H1 (cell line): ENCODE measurements at regions not wholly inside any gene's neighbourhood (a gene's known extent, or its start where the extent isn't known, plus 50 kb on each side); places are given as distances from the start of the nearest gene placed in this dataset.

Experiments used
- CTCF ChIA-PET: fragments of 300-600 bp; sonication (Branson Sonifier 250); formaldehyde crosslinking; loops from one replicate; lab custom pipeline; 2021; ENCODE audit not compliant: partially characterized antibody; lab: Charles Lee
- POLR2A ChIA-PET: fragments of 300-600 bp; sonication (Branson Sonifier 250); formaldehyde crosslinking; loops from one replicate; lab custom pipeline; 2021; ENCODE audit warnings: inconsistent platforms; ENCODE audit not compliant: partially characterized antibody; lab: Charles Lee
- DNase-seq, 2 experiments: peaks; one replicate each; pipeline versions ENCODE4 v3.0.0 to v3.0.0-alpha.2; 2010 to 2022; ENCODE audit warnings: low spot score in 2 of 2, low read depth in 1 of 2, mixed read lengths in 1 of 2
- FAIRE-seq: peaks from 2 replicates; lab custom pipeline; 2011; peaks lifted over from hg19 to GRCh38; lab: Jason Lieb, UNC
- H2AFZ ChIP-seq: 2 replicates; pipeline ENCODE4 v1.8.1; 2012; ENCODE audit warnings: low read length, inconsistent platforms
- H2AK5ac ChIP-seq: 2 replicates; pipeline ENCODE4 v1.6.1; 2013; ENCODE audit warnings: low read depth, low read length
- H2BK120ac ChIP-seq: replicated peaks from 2 replicates; pipeline ENCODE3; 2013; ENCODE audit warnings: low read depth, low read length, inconsistent platforms
- H2BK12ac ChIP-seq: 2 replicates; pipeline ENCODE4 v1.6.1; 2013; ENCODE audit warnings: low read depth, low read length
- H2BK15ac ChIP-seq: 2 replicates; pipeline ENCODE4 v1.6.1; 2013; ENCODE audit warnings: low read length
- H2BK20ac ChIP-seq: 2 replicates; pipeline ENCODE4 v1.6.1; 2013; ENCODE audit warnings: low read length
- H2BK5ac ChIP-seq: 2 replicates; pipeline ENCODE4 v1.6.1; 2013; ENCODE audit warnings: low read depth, low read length
- H3K14ac ChIP-seq: 2 replicates; pipeline ENCODE4 v1.6.1; 2013; ENCODE audit warnings: inconsistent platforms; ENCODE audit not compliant: insufficient read length
- H3K18ac ChIP-seq: 2 replicates; pipeline ENCODE4 v1.6.1; 2013; ENCODE audit warnings: low read length; ENCODE audit errors: extremely low read depth
- H3K23ac ChIP-seq: 2 replicates; pipeline ENCODE4 v1.6.1; 2013; ENCODE audit warnings: inconsistent platforms; ENCODE audit not compliant: insufficient read length
- H3K23me2 ChIP-seq: 2 replicates; pipeline ENCODE4 v1.6.1; 2013; ENCODE audit warnings: low read depth, low read length
- H3K27ac ChIP-seq: 2 replicates; pipeline ENCODE4 v1.6.1; 2011; ENCODE audit warnings: low read depth, low read length, inconsistent platforms
- H3K27me3 ChIP-seq, 4 experiments: replicated peaks in 1 of 4; 1 replicate in 1 of 4; 2 replicates in 3 of 4; pipeline versions ENCODE4 v1.6.1 to v1.8.1; 2011 to 2013; ENCODE audit warnings: low read length in 3 of 4, mild to moderate bottlenecking in 3 of 4, inconsistent platforms in 2 of 4, mixed read lengths in 2 of 4, moderate library complexity in 1 of 4; ENCODE audit not compliant: control insufficient read depth in 3 of 4, insufficient read depth in 3 of 4; ENCODE audit errors: extremely low read depth in 1 of 4
- H3K36me3 ChIP-seq, 4 experiments: 2 replicates each; pipeline versions ENCODE4 v1.6.1 to v1.8.1; 2011 to 2013; ENCODE audit warnings: mild to moderate bottlenecking in 4 of 4, low read length in 3 of 4, moderate library complexity in 2 of 4, control low read depth in 1 of 4, inconsistent platforms in 1 of 4; ENCODE audit not compliant: insufficient read depth in 4 of 4, control insufficient read depth in 2 of 4
- H3K4ac ChIP-seq: replicated peaks from 2 replicates; pipeline ENCODE3; 2013; ENCODE audit warnings: low read length, low read depth, mixed read lengths, inconsistent platforms; ENCODE audit not compliant: insufficient read length
- H3K4me1 ChIP-seq, 4 experiments: replicated peaks in 1 of 4; 1 replicate in 1 of 4; 2 replicates in 3 of 4; pipeline versions ENCODE4 v1.6.1 to v1.8.1; 2011 to 2013; ENCODE audit warnings: low read length in 3 of 4, inconsistent platforms in 2 of 4, mixed read lengths in 1 of 4; ENCODE audit not compliant: insufficient read depth in 4 of 4, control insufficient read depth in 3 of 4
- H3K4me2 ChIP-seq, 2 experiments: 2 replicates each; pipeline versions ENCODE4 v1.6.1 to v1.8.1; 2011 to 2013; ENCODE audit warnings: low read depth in 2 of 2, low read length in 2 of 2, control low read depth in 1 of 2, inconsistent platforms in 1 of 2, mild to moderate bottlenecking in 1 of 2; ENCODE audit not compliant: insufficient read depth in 1 of 2
- H3K4me3 ChIP-seq, 4 experiments: fragments of 200-600, 300-600 bp in 1 of 4; sonication (generic), shearing (Covaris generic), sonication (Bioruptor Twin) in 1 of 4; 2 replicates each; pipeline versions ENCODE4 v1.5.1 to v1.8.1; 2011 to 2016; ENCODE audit warnings: low read length in 4 of 4, low read depth in 3 of 4, control low read depth in 2 of 4, inconsistent platforms in 2 of 4, mild to moderate bottlenecking in 2 of 4, mixed read lengths in 1 of 4, moderate library complexity in 1 of 4; ENCODE audit not compliant: insufficient read depth in 2 of 4; ENCODE audit errors: extremely low read depth in 1 of 4
- H3K56ac ChIP-seq: replicated peaks from 2 replicates; pipeline ENCODE3; 2013; ENCODE audit warnings: low read depth, mild to moderate bottlenecking, mixed read lengths, low read length, inconsistent platforms; ENCODE audit not compliant: insufficient read length
- H3K79me1 ChIP-seq: 2 replicates; pipeline ENCODE4 v1.6.1; 2013; ENCODE audit warnings: low read depth, low read length, control low read depth
- H3K79me2 ChIP-seq, 2 experiments: 2 replicates each; pipeline versions ENCODE4 v1.6.1 to v1.8.1; 2012 to 2013; ENCODE audit warnings: low read length in 2 of 2, mild to moderate bottlenecking in 2 of 2, inconsistent platforms in 1 of 2; ENCODE audit not compliant: insufficient read depth in 2 of 2, control insufficient read depth in 1 of 2
- H3K9ac ChIP-seq, 4 experiments: replicated peaks in 1 of 4; 1 replicate in 1 of 4; 2 replicates in 3 of 4; pipeline versions ENCODE4 v1.6.1 to v1.8.1; 2011 to 2013; ENCODE audit warnings: low read depth in 3 of 4, low read length in 3 of 4, control low read depth in 2 of 4, mild to moderate bottlenecking in 2 of 4, moderate library complexity in 2 of 4, inconsistent platforms in 1 of 4; ENCODE audit errors: extremely low read depth in 1 of 4
- H3K9me3 ChIP-seq, 2 experiments: 2 replicates each; pipeline versions ENCODE4 v1.6.1 to v1.8.1; 2012 to 2013; ENCODE audit warnings: mild to moderate bottlenecking in 2 of 2, moderate library complexity in 2 of 2, control low read depth in 1 of 2, inconsistent platforms in 1 of 2, low read depth in 1 of 2, low read length in 1 of 2, mixed read lengths in 1 of 2; ENCODE audit not compliant: insufficient read depth in 2 of 2
- H4K20me1 ChIP-seq, 2 experiments: replicated peaks in 1 of 2; 2 replicates each; pipeline versions ENCODE3 to v1.8.1; 2011 to 2013; ENCODE audit warnings: inconsistent platforms in 2 of 2, low read length in 2 of 2, mild to moderate bottlenecking in 1 of 2; ENCODE audit not compliant: insufficient read depth in 2 of 2, control insufficient read depth in 1 of 2
- H4K5ac ChIP-seq: 2 replicates; pipeline ENCODE4 v1.6.1; 2013; ENCODE audit warnings: low read length, low read depth, mixed read lengths, inconsistent platforms; ENCODE audit not compliant: insufficient read length
- H4K8ac ChIP-seq: 2 replicates; pipeline ENCODE4 v1.8.0; 2013; ENCODE audit warnings: mild to moderate bottlenecking, moderate library complexity, low read length, inconsistent platforms; ENCODE audit not compliant: insufficient read depth; ENCODE audit errors: extremely low read depth
- H4K91ac ChIP-seq: replicated peaks from 2 replicates; pipeline ENCODE3; 2013; ENCODE audit warnings: low read length, mixed read lengths, inconsistent platforms; ENCODE audit not compliant: insufficient read length
- MAFK ChIP-seq: IDR thresholded peaks from 2 replicates; pipeline ENCODE4 v1.6.1; 2012; ENCODE audit warnings: low read depth, mild to moderate bottlenecking, improper control_type of control experiment, low read length
- SIN3A ChIP-seq, 2 experiments: IDR thresholded peaks in 1 of 2; conservative IDR thresholded peaks in 1 of 2; 2 replicates each; pipeline ENCODE4 v1.6.1; 2011 to 2012; ENCODE audit warnings: low read length in 2 of 2, improper control_type of control experiment in 1 of 2, low read depth in 1 of 2, mild to moderate bottlenecking in 1 of 2
- WGBS, 2 experiments: shearing (Covaris generic) in 1 of 2; methylation state at CpG; one replicate each; pipeline versions ENCODE4 v1.1.6 to v1.1.7; 2013 to 2015; ENCODE audit warnings: low lambda C conversion rate in 2 of 2, mixed read lengths in 2 of 2, inconsistent platforms in 1 of 2, low coverage in 1 of 2, missing lambda C conversion rate in 1 of 2; ENCODE audit not compliant: insufficient replicate concordance in 2 of 2, insufficient coverage in 1 of 2, insufficient read length in 1 of 2; ENCODE audit errors: extremely low coverage in 1 of 2, missing lambda C conversion rate in 1 of 2; 5-methylcytosine and 5-hydroxymethylcytosine counted together

DNA sequence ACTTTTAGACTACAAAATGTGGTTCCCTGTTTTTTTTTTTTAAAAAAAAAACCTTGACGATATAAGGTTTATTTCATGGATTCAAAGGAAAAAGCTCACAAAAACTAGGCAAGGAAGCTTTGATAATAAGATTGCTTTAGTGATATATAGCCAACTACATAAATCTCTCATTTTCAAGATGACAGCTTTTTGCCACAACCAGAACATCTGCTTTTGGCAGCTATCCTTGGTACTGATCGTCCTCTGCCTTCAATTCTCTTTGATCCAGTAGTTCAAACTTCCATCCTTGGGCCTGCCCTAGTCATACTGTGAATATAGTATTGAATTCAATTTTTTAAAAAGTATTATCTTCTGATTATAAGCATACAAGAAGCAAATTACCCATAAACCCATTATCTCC is 72.9 kb upstream of the CD53 start:
- WGBS, 2 experiments: 79% methylated on average over 2 of the region's 2 CpGs; no CpG with 5 or more reads in 1 of the 2 experiments

More for the DNA sequence above, 72.9 kb upstream of the CD53 start:
- H3K27ac ChIP-seq: no peak overlapping the region
- no peak overlapping the region for H3K23ac ChIP-seq
- H3K4me2 ChIP-seq: no peak overlapping the region
- no peak overlapping the region for H4K91ac ChIP-seq
- no peaks in the 10 kb centered on the region for H3K79me1 ChIP-seq
- H2BK20ac ChIP-seq: no peak overlapping the region
- H2AFZ ChIP-seq: no peak overlapping the region
- CTCF ChIA-PET: interaction anchor here (0.6 to 4.6 kb wide), 3 partner anchors 18 to 140 kb away, joined by 3 to 23 read pairs (median 4); no protein-coding TSS in a partner anchor
- no peak overlapping the region for H3K4ac ChIP-seq
- H3K14ac ChIP-seq: no peak overlapping the region
- POLR2A ChIA-PET: no interaction called here
- no peak for DNase-seq
- H3K4me1 ChIP-seq: no peaks in the 10 kb centered on the region
- H3K56ac ChIP-seq: no peak overlapping the region
- no peak overlapping the region for H2BK5ac ChIP-seq
- H2BK12ac ChIP-seq: no peak overlapping the region
- no peak overlapping the region for H3K9ac ChIP-seq
- no peak overlapping the region for H2BK15ac ChIP-seq
- TF ChIP-seq MAFK (no peak), SIN3A (conservative IDR thresholded peaks at IDR 0.05 in 1 of 2, IDR thresholded peaks at IDR 0.05 in 1 of 2; ENCODE audit: low read depth in 1 of 2, low read length in 2 of 2) (0 out of 4 replicates have a peak, but pooled peaks of 1 of the 2 experiments have one; percentile 31)
- H3K36me3 ChIP-seq: no peaks in the 10 kb centered on the region
- H4K5ac ChIP-seq: no peak overlapping the region
- H3K27me3 ChIP-seq: no peaks in the 10 kb centered on the region; a peak in 1 of 7 replicates
- no peaks in the 10 kb centered on the region for H4K20me1 ChIP-seq
- H4K8ac ChIP-seq: no peak overlapping the region
- H2BK120ac ChIP-seq: no peak overlapping the region
- FAIRE-seq: no peak
- H3K23me2 ChIP-seq: no peaks in the 10 kb centered on the region
- no peak overlapping the region for H3K18ac ChIP-seq
- H3K79me2 ChIP-seq: no peaks in the 10 kb centered on the region
- no peaks in the 10 kb centered on the region for H3K9me3 ChIP-seq
- no peak overlapping the region for H3K4me3 ChIP-seq
- no peak overlapping the region for H2AK5ac ChIP-seq
